ENCODE measurements at regions not wholly inside any gene's neighbourhood (a gene's known extent, or its start where the extent isn't known, plus 50 kb on each side); places are given as distances from the start of the nearest gene placed in this dataset.

- TF ChIP-seq CTCF (IDR thresholded peaks at IDR 0.05; ENCODE audit: low read length, missing control alignments) = no peak
- no peak overlapping the region for H3K4me3 ChIP-seq (replicated peaks; ENCODE audit: low read depth, low read length)
- DNase-seq (ENCODE audit: low read depth) = no peak
Measured at GRCh38 chr6:66418906-66419305, 711.9 kb upstream of the EYS start.

GRCh38 chr6:66403966-66404365, 696.9 kb upstream of the EYS start:
- no peak for TF ChIP-seq CTCF (IDR thresholded peaks at IDR 0.05; ENCODE audit: low read length, missing control alignments)
- no peak for DNase-seq (ENCODE audit: low read depth)
- H3K4me3 ChIP-seq (replicated peaks; ENCODE audit: low read depth, low read length) = no peak overlapping the region

GRCh38 chr6:66402873-66403272, 695.8 kb upstream of the EYS start:
- DNase-seq (ENCODE audit: low read depth) = no peak
- TF ChIP-seq CTCF (IDR thresholded peaks at IDR 0.05; ENCODE audit: low read length, missing control alignments) = no peak
- H3K4me3 ChIP-seq (replicated peaks; ENCODE audit: low read depth, low read length) = no peak overlapping the region

GRCh38 chr6:66396549-66396948, 689.5 kb upstream of the EYS start:
- no peak for TF ChIP-seq CTCF (IDR thresholded peaks at IDR 0.05; ENCODE audit: low read length, missing control alignments)
- no peak for DNase-seq (ENCODE audit: low read depth)
- H3K4me3 ChIP-seq (replicated peaks; ENCODE audit: low read depth, low read length) = no peak overlapping the region

GRCh38 chr6:66396145-66396544, 689.1 kb upstream of the EYS start:
- TF ChIP-seq CTCF (IDR thresholded peaks at IDR 0.05; ENCODE audit: low read length, missing control alignments) = no peak
- no peak for DNase-seq (ENCODE audit: low read depth)
- no peak overlapping the region for H3K4me3 ChIP-seq (replicated peaks; ENCODE audit: low read depth, low read length)

- TF ChIP-seq CTCF (IDR thresholded peaks at IDR 0.05; ENCODE audit: low read length, missing control alignments) = no peak
- H3K4me3 ChIP-seq (replicated peaks; ENCODE audit: low read depth, low read length) = no peak overlapping the region
- no peak for DNase-seq (ENCODE audit: low read depth)
Measured at GRCh38 chr6:66390393-66390792, 683.4 kb upstream of the EYS start.

- no peak for TF ChIP-seq CTCF (IDR thresholded peaks at IDR 0.05; ENCODE audit: low read length, missing control alignments)
- DNase-seq (ENCODE audit: low read depth) = no peak
- no peak overlapping the region for H3K4me3 ChIP-seq (replicated peaks; ENCODE audit: low read depth, low read length)
Measured at GRCh38 chr6:66376001-66376400, 669.0 kb upstream of the EYS start.

All from fibroblast of pulmonary artery (primary cell).